ENCODE measurements at regions not wholly inside any gene's neighbourhood (a gene's known extent, or its start where the extent isn't known, plus 50 kb on each side); places are given as distances from the start of the nearest gene placed in this dataset.

GRCh38 chrX:51024106-51024696 lies 113.7 kb downstream of the BMP15 start:
- Histone ChIP-seq H3K4me3 (ENCODE audit: low read depth in 1 of 3, low read length in 3 of 3) (no peak overlapping the region), H3K9me3 (ENCODE audit: control insufficient read depth in 4 of 4, low read length in 3 of 4) (peaks cover 0 to 5% (median under 1%) of the 10 kb centered on the region in 4 donors), H3K9ac (ENCODE audit: low read depth in 1 of 2, low read length in 2 of 2) (no peak overlapping the region), H3K36me3 (ENCODE audit: control insufficient read depth in 4 of 4, insufficient read depth in 3 of 4, low read depth in 1 of 4, low read length in 3 of 4) (no peaks in the 10 kb centered on the region), H3K27ac (ENCODE audit: low read depth in 1 of 2, low read length in 2 of 2) (no peak overlapping the region), H3K27me3 (ENCODE audit: control insufficient read depth in 4 of 4, insufficient read depth in 4 of 4, low read length in 3 of 4) (peaks cover 0 to 6% (median 0%) of the 10 kb centered on the region in 4 donors), H3K4me1 (ENCODE audit: control insufficient read depth in 4 of 4, insufficient read depth in 4 of 4, low read length in 3 of 4) (no peaks in the 10 kb centered on the region)
- no peak for DNase-seq (ENCODE audit: low spot score)
- TF ChIP-seq, protein P1, sequence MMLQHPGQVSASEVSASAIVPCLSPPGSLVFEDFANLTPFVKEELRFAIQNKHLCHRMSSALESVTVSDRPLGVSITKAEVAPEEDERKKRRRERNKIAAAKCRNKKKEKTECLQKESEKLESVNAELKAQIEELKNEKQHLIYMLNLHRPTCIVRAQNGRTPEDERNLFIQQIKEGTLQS (IDR thresholded peaks at IDR 0.05) = no peak
- TF ChIP-seq, protein P2, sequence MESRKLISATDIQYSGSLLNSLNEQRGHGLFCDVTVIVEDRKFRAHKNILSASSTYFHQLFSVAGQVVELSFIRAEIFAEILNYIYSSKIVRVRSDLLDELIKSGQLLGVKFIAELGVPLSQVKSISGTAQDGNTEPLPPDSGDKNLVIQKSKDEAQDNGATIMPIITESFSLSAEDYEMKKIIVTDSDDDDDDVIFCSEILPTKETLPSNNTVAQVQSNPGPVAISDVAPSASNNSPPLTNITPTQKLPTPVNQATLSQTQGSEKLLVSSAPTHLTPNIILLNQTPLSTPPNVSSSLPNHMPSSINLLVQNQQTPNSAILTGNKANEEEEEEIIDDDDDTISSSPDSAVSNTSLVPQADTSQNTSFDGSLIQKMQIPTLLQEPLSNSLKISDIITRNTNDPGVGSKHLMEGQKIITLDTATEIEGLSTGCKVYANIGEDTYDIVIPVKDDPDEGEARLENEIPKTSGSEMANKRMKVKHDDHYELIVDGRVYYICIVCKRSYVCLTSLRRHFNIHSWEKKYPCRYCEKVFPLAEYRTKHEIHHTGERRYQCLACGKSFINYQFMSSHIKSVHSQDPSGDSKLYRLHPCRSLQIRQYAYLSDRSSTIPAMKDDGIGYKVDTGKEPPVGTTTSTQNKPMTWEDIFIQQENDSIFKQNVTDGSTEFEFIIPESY (IDR thresholded peaks at IDR 0.05) = no peak
- TF ChIP-seq JUND (IDR thresholded peaks at IDR 0.05) = no peak
- no peak for TF ChIP-seq HNF4A (conservative IDR thresholded peaks at IDR 0.05)
- TF ChIP-seq FOXA1 (IDR thresholded peaks at IDR 0.05) = no peak
- TF ChIP-seq, protein P3, sequence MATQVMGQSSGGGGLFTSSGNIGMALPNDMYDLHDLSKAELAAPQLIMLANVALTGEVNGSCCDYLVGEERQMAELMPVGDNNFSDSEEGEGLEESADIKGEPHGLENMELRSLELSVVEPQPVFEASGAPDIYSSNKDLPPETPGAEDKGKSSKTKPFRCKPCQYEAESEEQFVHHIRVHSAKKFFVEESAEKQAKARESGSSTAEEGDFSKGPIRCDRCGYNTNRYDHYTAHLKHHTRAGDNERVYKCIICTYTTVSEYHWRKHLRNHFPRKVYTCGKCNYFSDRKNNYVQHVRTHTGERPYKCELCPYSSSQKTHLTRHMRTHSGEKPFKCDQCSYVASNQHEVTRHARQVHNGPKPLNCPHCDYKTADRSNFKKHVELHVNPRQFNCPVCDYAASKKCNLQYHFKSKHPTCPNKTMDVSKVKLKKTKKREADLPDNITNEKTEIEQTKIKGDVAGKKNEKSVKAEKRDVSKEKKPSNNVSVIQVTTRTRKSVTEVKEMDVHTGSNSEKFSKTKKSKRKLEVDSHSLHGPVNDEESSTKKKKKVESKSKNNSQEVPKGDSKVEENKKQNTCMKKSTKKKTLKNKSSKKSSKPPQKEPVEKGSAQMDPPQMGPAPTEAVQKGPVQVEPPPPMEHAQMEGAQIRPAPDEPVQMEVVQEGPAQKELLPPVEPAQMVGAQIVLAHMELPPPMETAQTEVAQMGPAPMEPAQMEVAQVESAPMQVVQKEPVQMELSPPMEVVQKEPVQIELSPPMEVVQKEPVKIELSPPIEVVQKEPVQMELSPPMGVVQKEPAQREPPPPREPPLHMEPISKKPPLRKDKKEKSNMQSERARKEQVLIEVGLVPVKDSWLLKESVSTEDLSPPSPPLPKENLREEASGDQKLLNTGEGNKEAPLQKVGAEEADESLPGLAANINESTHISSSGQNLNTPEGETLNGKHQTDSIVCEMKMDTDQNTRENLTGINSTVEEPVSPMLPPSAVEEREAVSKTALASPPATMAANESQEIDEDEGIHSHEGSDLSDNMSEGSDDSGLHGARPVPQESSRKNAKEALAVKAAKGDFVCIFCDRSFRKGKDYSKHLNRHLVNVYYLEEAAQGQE (IDR thresholded peaks at IDR 0.05) = no peak
- 39% methylated on average over 5 of the region's 5 CpGs for WGBS

DNA sequence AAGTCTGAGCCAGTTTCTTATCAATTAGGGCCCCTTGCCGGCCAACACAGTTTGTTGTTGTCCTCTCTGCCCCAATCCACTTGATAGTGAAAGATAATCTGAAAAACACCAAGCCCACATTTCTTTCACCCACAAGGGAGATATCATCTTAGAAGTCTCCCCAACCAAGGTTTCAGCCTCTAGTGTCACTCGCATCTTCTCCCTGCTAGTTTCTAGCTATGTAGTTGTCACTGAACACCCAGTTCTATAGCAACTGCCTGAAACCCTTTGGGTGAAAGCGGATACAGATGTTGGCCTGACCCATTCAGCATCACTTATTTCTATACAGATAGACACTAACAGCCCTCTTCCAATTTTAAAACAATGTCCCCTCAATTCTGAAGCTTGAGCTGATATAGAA lies 116.3 kb downstream of the BMP15 start:
- Histone ChIP-seq H3K9ac (ENCODE audit: low read depth in 1 of 2, low read length in 2 of 2) (no peak overlapping the region), H3K4me1 (ENCODE audit: control insufficient read depth in 4 of 4, insufficient read depth in 4 of 4, low read length in 3 of 4) (no peaks in the 10 kb centered on the region), H3K27me3 (ENCODE audit: control insufficient read depth in 4 of 4, insufficient read depth in 4 of 4, low read length in 3 of 4) (peaks cover 0 to 7% (median 0%) of the 10 kb centered on the region in 4 donors), H3K36me3 (ENCODE audit: control insufficient read depth in 4 of 4, insufficient read depth in 3 of 4, low read depth in 1 of 4, low read length in 3 of 4) (no peaks in the 10 kb centered on the region), H3K4me3 (ENCODE audit: low read depth in 1 of 3, low read length in 3 of 3) (no peak overlapping the region), H3K27ac (ENCODE audit: low read depth in 1 of 2, low read length in 2 of 2) (no peak overlapping the region), H3K9me3 (ENCODE audit: control insufficient read depth in 4 of 4, low read length in 3 of 4) (no peaks in the 10 kb centered on the region)
- WGBS = 67% methylated on average over 3 of the region's 3 CpGs
- DNase-seq (ENCODE audit: low spot score) = no peak
- no peak for TF ChIP-seq CTCF (IDR thresholded peaks at IDR 0.05; ENCODE audit: low read depth, low read length, missing input control)
- no peak for TF ChIP-seq YY1 (IDR thresholded peaks at IDR 0.05)
- no peak for TF ChIP-seq FOXA2 (IDR thresholded peaks at IDR 0.05)
- TF ChIP-seq GABPA (IDR thresholded peaks at IDR 0.05 in 1 of 2, conservative IDR thresholded peaks at IDR 0.05 in 1 of 2) = no peak
- TF ChIP-seq RAD21 (IDR thresholded peaks at IDR 0.05) = no peak
- no peak for TF ChIP-seq HNF4A (conservative IDR thresholded peaks at IDR 0.05)
- TF ChIP-seq NR2F2 (IDR thresholded peaks at IDR 0.05) = no peak
- no peak for TF ChIP-seq FOXA1 (IDR thresholded peaks at IDR 0.05)
- TF ChIP-seq EGR1 (IDR thresholded peaks at IDR 0.05; ENCODE audit: low read depth in 2 of 2) = no peak
- TF ChIP-seq SP1 (IDR thresholded peaks at IDR 0.05) = no peak
- no peak for TF ChIP-seq JUND (IDR thresholded peaks at IDR 0.05)
- TF ChIP-seq, protein P2 (IDR thresholded peaks at IDR 0.05) = no peak
- TF ChIP-seq, protein P4, sequence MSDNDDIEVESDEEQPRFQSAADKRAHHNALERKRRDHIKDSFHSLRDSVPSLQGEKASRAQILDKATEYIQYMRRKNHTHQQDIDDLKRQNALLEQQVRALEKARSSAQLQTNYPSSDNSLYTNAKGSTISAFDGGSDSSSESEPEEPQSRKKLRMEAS (IDR thresholded peaks at IDR 0.05) = no peak
- TF ChIP-seq TAF1 (conservative IDR thresholded peaks at IDR 0.05) = no peak
- TF ChIP-seq HNF4G (IDR thresholded peaks at IDR 0.05) = no peak
